ENCODE measurements at regions not wholly inside any gene's neighbourhood (a gene's known extent, or its start where the extent isn't known, plus 50 kb on each side); places are given as distances from the start of the nearest gene placed in this dataset.

- no peaks in the 10 kb centered on the region for H3K79me2 ChIP-seq
Observed at GRCh38 chr13:107832500-107833100, 382.7 kb downstream of the LIG4 start.

GRCh38 chr13:107830804-107831203 is 384.5 kb downstream of the LIG4 start:
- Histone ChIP-seq H3K4me2 (no peak overlapping the region), H2AFZ (no peak overlapping the region), H4K20me1 (ENCODE audit: insufficient read depth, poor library complexity, severe bottlenecking) (no peaks in the 10 kb centered on the region), H3K9me3 (ENCODE audit: low read depth) (no peaks in the 10 kb centered on the region), H3K79me2 (no peaks in the 10 kb centered on the region), H3K27me3 (no peaks in the 10 kb centered on the region), H3K4me3 (no peak overlapping the region), H3K9me2 (replicated peaks; ENCODE audit: insufficient read depth) (no peaks in the 10 kb centered on the region), H3K4me1 (ENCODE audit: insufficient read depth) (no peaks in the 10 kb centered on the region), H3K36me3 (replicated peaks; ENCODE audit: insufficient read depth, low read depth) (no peaks in the 10 kb centered on the region), H3K27ac (no peak overlapping the region)
- WGBS (ENCODE audit: low lambda C conversion rate, missing lambda C conversion rate) = 90% methylated on average over 3 of the region's 3 CpGs
- no peak for TF ChIP-seq CTCF (IDR thresholded peaks at IDR 0.05; ENCODE audit: poor library complexity)
- no peak for TF ChIP-seq EZH2phosphoT487 (IDR thresholded peaks at IDR 0.05; ENCODE audit: low read depth, severe bottlenecking, unreplicated experiment)
- no peak for TF ChIP-seq EZH2 (IDR thresholded peaks at IDR 0.05; ENCODE audit: borderline replicate concordance)
- no peak for DNase-seq (ENCODE audit: low spot score)

More at GRCh38 chr13:107832500-107833100, 382.7 kb downstream of the LIG4 start:
- no peak for DNase-seq (ENCODE audit: low spot score)
- no peaks in the 10 kb centered on the region for H3K36me3 ChIP-seq (replicated peaks; ENCODE audit: insufficient read depth, low read depth)
- no peak overlapping the region for H2AFZ ChIP-seq
- H3K9me3 ChIP-seq (ENCODE audit: low read depth) = no peaks in the 10 kb centered on the region
- WGBS (ENCODE audit: low lambda C conversion rate, missing lambda C conversion rate) = 93% methylated on average over 10 of the region's 10 CpGs
- H3K4me2 ChIP-seq = no peak overlapping the region
- no peaks in the 10 kb centered on the region for H3K4me1 ChIP-seq (ENCODE audit: insufficient read depth)
- H4K20me1 ChIP-seq (ENCODE audit: insufficient read depth, poor library complexity, severe bottlenecking) = no peaks in the 10 kb centered on the region
- no peak for TF ChIP-seq CTCF (IDR thresholded peaks at IDR 0.05; ENCODE audit: poor library complexity)
- H3K9me2 ChIP-seq (replicated peaks; ENCODE audit: insufficient read depth) = no peaks in the 10 kb centered on the region
- H3K27me3 ChIP-seq = no peaks in the 10 kb centered on the region
- H3K4me3 ChIP-seq = no peak overlapping the region
- H3K27ac ChIP-seq = no peak overlapping the region

DNA sequence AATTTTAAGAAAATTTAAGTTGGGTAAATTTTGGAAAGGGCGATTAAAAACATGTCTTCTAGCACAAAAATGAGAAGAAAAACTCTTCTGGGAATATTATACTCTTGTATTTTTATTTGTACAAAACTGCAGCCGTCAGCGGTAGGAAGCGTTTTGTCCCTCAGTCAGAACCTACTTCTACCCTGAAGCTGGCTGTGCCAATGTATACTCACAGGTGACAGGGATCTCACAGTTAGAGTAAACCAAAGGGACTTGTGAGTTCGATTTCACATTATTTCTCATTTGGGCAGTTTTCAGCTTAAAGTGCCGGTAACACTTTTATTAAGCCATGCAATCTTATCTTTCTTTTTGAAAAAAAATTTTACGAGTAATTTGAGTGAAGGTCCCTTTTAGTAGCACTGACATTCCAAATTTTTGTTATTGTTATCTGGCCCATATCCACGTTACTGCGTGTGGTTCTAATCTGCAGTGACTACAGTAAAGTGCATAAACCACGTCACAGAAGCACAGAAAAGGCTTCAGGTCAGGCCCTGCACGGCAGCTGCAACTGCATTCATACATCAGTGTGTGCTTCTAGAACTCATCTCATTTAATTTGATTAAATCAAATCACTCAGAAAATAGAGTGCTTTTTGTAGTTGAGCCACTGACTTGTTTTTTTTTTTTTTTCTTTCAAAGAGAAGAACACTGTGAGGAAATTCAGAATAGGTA is 387.3 kb downstream of the LIG4 start:
- H3K36me3 ChIP-seq (replicated peaks; ENCODE audit: insufficient read depth, low read depth) = no peaks in the 10 kb centered on the region
- H4K20me1 ChIP-seq (ENCODE audit: insufficient read depth, poor library complexity, severe bottlenecking) = no peaks in the 10 kb centered on the region
- no peak overlapping the region for H3K4me3 ChIP-seq
- no peak overlapping the region for H3K4me2 ChIP-seq
- H3K9me3 ChIP-seq (ENCODE audit: low read depth) = no peaks in the 10 kb centered on the region
- H2AFZ ChIP-seq = no peak overlapping the region
- DNase-seq (ENCODE audit: low spot score) = no peak
- no peaks in the 10 kb centered on the region for H3K9me2 ChIP-seq (replicated peaks; ENCODE audit: insufficient read depth)
- H3K27me3 ChIP-seq = no peaks in the 10 kb centered on the region
- no peak overlapping the region for H3K27ac ChIP-seq
- H3K79me2 ChIP-seq = no peaks in the 10 kb centered on the region
- TF ChIP-seq EZH2phosphoT487 (IDR thresholded peaks at IDR 0.05; ENCODE audit: low read depth, severe bottlenecking, unreplicated experiment) = no peak
- 56% methylated on average over 11 of the region's 11 CpGs for WGBS (ENCODE audit: low lambda C conversion rate, missing lambda C conversion rate)
- no peaks in the 10 kb centered on the region for H3K4me1 ChIP-seq (ENCODE audit: insufficient read depth)

GRCh38 chr13:107824635-107825034 is 390.7 kb downstream of the LIG4 start:
- Histone ChIP-seq H3K4me1 (ENCODE audit: insufficient read depth) (no peaks in the 10 kb centered on the region), H3K4me2 (no peak overlapping the region), H3K27me3 (no peaks in the 10 kb centered on the region), H3K36me3 (replicated peaks; ENCODE audit: insufficient read depth, low read depth) (no peaks in the 10 kb centered on the region), H3K79me2 (no peaks in the 10 kb centered on the region), H3K27ac (no peak overlapping the region), H3K9me3 (ENCODE audit: low read depth) (no peaks in the 10 kb centered on the region), H4K20me1 (ENCODE audit: insufficient read depth, poor library complexity, severe bottlenecking) (no peaks in the 10 kb centered on the region), H2AFZ (no peak overlapping the region), H3K4me3 (no peak overlapping the region), H3K9me2 (replicated peaks; ENCODE audit: insufficient read depth) (no peaks in the 10 kb centered on the region)
- DNase-seq (ENCODE audit: low spot score) = no peak
- WGBS (ENCODE audit: low lambda C conversion rate, missing lambda C conversion rate) = 86% methylated on average over 7 of the region's 7 CpGs
- no peak for TF ChIP-seq CTCF (IDR thresholded peaks at IDR 0.05; ENCODE audit: poor library complexity)
- TF ChIP-seq EZH2 (IDR thresholded peaks at IDR 0.05; ENCODE audit: borderline replicate concordance) = no peak
- TF ChIP-seq EZH2phosphoT487 (IDR thresholded peaks at IDR 0.05; ENCODE audit: low read depth, severe bottlenecking, unreplicated experiment) = no peak

Measured in hepatocyte (in vitro differentiated cells).